ENCODE measurements at regions not wholly inside any gene's neighbourhood (a gene's known extent, or its start where the extent isn't known, plus 50 kb on each side); places are given as distances from the start of the nearest gene placed in this dataset.

DNA sequence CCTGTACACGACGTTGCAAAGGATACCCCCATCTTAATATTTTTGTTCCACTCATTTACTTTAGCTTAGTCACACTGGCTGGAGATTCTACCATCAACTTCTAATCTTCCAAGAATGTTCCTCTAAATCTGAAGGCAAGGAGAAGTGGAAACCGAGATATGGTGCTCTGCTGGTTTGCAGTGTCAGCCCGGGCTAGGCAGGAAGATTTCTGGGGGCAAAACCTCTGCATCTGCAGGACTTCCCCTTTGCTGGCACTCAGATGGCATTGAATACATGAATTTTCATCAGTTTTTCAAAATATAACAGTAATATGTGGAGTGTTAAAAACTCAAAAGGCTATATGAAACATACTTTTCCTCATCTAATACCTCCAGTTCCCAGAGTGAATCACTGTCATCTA lies 240.4 kb downstream of the RPLP1 start:
- Mint-ChIP-seq H3K4me1 (peaks cover 7% of the 10 kb centered on the region), H3K4me3 (no peak overlapping the region), H3K36me3 (peaks cover 15% of the 10 kb centered on the region), H3K27ac (no peak overlapping the region), H3K9me3 (peaks cover 23% of the 10 kb centered on the region), H3K27me3 (ENCODE audit: low read depth) (peaks cover 3% of the 10 kb centered on the region; the same call in 1 of the 2 replicates)
- TF ChIP-seq, protein P1, sequence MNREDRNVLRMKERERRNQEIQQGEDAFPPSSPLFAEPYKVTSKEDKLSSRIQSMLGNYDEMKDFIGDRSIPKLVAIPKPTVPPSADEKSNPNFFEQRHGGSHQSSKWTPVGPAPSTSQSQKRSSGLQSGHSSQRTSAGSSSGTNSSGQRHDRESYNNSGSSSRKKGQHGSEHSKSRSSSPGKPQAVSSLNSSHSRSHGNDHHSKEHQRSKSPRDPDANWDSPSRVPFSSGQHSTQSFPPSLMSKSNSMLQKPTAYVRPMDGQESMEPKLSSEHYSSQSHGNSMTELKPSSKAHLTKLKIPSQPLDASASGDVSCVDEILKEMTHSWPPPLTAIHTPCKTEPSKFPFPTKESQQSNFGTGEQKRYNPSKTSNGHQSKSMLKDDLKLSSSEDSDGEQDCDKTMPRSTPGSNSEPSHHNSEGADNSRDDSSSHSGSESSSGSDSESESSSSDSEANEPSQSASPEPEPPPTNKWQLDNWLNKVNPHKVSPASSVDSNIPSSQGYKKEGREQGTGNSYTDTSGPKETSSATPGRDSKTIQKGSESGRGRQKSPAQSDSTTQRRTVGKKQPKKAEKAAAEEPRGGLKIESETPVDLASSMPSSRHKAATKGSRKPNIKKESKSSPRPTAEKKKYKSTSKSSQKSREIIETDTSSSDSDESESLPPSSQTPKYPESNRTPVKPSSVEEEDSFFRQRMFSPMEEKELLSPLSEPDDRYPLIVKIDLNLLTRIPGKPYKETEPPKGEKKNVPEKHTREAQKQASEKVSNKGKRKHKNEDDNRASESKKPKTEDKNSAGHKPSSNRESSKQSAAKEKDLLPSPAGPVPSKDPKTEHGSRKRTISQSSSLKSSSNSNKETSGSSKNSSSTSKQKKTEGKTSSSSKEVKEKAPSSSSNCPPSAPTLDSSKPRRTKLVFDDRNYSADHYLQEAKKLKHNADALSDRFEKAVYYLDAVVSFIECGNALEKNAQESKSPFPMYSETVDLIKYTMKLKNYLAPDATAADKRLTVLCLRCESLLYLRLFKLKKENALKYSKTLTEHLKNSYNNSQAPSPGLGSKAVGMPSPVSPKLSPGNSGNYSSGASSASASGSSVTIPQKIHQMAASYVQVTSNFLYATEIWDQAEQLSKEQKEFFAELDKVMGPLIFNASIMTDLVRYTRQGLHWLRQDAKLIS (CRISPR knock-in tag; IDR thresholded peaks at IDR 0.05; ENCODE audit: borderline replicate concordance), result no peak
- TF ChIP-seq HMGA2 (CRISPR knock-in tag; IDR thresholded peaks at IDR 0.05) (no peak), NFYB (CRISPR knock-in tag; conservative IDR thresholded peaks at IDR 0.05; ENCODE audit: low read depth) (no peak), CDX4 (CRISPR knock-in tag; IDR thresholded peaks at IDR 0.05; ENCODE audit: borderline replicate concordance) (no peak), ZNF121 (CRISPR knock-in tag; IDR thresholded peaks at IDR 0.05) (no peak), GABPB1 (CRISPR knock-in tag; IDR thresholded peaks at IDR 0.05) (no peak), ZNF232 (CRISPR knock-in tag; IDR thresholded peaks at IDR 0.05) (no peak)
- TF ChIP-seq, protein P2, sequence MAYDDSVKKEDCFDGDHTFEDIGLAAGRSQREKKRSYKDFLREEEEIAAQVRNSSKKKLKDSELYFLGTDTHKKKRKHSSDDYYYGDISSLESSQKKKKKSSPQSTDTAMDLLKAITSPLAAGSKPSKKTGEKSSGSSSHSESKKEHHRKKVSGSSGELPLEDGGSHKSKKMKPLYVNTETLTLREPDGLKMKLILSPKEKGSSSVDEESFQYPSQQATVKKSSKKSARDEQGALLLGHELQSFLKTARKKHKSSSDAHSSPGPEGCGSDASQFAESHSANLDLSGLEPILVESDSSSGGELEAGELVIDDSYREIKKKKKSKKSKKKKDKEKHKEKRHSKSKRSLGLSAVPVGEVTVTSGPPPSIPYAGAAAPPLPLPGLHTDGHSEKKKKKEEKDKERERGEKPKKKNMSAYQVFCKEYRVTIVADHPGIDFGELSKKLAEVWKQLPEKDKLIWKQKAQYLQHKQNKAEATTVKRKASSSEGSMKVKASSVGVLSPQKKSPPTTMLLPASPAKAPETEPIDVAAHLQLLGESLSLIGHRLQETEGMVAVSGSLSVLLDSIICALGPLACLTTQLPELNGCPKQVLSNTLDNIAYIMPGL (CRISPR knock-in tag; IDR thresholded peaks at IDR 0.05), result no peak
- TF ChIP-seq, protein P3, sequence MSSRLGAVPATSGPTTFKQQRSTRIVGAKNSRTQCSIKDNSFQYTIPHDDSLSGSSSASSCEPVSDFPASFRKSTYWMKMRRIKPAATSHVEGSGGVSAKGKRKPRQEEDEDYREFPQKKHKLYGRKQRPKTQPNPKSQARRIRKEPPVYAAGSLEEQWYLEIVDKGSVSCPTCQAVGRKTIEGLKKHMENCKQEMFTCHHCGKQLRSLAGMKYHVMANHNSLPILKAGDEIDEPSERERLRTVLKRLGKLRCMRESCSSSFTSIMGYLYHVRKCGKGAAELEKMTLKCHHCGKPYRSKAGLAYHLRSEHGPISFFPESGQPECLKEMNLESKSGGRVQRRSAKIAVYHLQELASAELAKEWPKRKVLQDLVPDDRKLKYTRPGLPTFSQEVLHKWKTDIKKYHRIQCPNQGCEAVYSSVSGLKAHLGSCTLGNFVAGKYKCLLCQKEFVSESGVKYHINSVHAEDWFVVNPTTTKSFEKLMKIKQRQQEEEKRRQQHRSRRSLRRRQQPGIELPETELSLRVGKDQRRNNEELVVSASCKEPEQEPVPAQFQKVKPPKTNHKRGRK (CRISPR knock-in tag; IDR thresholded peaks at IDR 0.05; ENCODE audit: borderline replicate concordance), result no peak
- TF ChIP-seq, protein P4, sequence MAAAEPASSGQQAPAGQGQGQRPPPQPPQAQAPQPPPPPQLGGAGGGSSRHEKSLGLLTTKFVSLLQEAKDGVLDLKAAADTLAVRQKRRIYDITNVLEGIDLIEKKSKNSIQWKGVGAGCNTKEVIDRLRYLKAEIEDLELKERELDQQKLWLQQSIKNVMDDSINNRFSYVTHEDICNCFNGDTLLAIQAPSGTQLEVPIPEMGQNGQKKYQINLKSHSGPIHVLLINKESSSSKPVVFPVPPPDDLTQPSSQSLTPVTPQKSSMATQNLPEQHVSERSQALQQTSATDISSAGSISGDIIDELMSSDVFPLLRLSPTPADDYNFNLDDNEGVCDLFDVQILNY (CRISPR knock-in tag; IDR thresholded peaks at IDR 0.05), result no peak
- TF ChIP-seq, protein P5, sequence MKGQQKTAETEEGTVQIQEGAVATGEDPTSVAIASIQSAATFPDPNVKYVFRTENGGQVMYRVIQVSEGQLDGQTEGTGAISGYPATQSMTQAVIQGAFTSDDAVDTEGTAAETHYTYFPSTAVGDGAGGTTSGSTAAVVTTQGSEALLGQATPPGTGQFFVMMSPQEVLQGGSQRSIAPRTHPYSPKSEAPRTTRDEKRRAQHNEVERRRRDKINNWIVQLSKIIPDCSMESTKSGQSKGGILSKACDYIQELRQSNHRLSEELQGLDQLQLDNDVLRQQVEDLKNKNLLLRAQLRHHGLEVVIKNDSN (CRISPR knock-in tag; IDR thresholded peaks at IDR 0.05), result no peak
- DNase-seq (ENCODE audit: low spot score) (no peak), ATAC-seq (no peak)
- POLR2A ChIA-PET, result interaction anchor here (0.5 to 1.0 kb wide), 2 partner anchors 89 to 316 kb away, joined by 3 read pairs; no protein-coding TSS in a partner anchor
- CTCF ChIA-PET, result no interaction called here

- Mint-ChIP-seq H3K4me1 (peaks cover 7% of the 10 kb centered on the region), H3K4me3 (no peak overlapping the region), H3K27me3 (ENCODE audit: low read depth) (no peaks in the 10 kb centered on the region), H3K36me3 (no peaks in the 10 kb centered on the region), H3K9me3 (peaks cover 6% of the 10 kb centered on the region; the same call in 1 of the 2 replicates), H3K27ac (no peak overlapping the region)
- ATAC-seq, result no peak
- ChIA-PET CTCF (no interaction called here), POLR2A (no interaction called here)
- DNase-seq (ENCODE audit: low spot score), result no peak
- TF ChIP-seq FOXJ3 (CRISPR knock-in tag; IDR thresholded peaks at IDR 0.05; ENCODE audit: borderline replicate concordance), result no peak
These were observed 244.3 kb downstream of the RPLP1 start for GRCh38 chr15:69696946-69697345.

DNA sequence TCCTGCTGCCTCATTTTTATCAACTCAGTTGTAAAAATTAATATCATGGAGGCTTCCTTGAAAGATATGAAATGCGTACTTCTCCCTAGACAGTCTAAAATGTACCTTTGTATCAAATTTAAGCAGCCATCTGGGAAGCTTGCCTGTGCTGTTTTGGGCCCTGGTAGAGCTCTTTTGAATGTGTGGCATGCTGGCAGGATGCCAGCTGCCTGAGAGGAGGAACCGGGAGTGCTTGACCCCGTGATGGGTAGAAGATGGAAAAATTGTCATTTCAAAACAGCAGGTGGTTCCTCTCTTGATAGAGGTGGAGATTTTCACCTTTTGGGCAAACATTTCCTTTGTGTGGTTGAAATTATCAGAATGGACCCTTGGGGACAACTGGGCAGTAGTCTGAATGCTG lies 245.3 kb downstream of the RPLP1 start:
- Mint-ChIP-seq H3K27ac (no peak overlapping the region), H3K4me3 (no peak overlapping the region), H3K4me1 (peaks cover 7% of the 10 kb centered on the region), H3K36me3 (no peaks in the 10 kb centered on the region), H3K27me3 (ENCODE audit: low read depth) (no peaks in the 10 kb centered on the region), H3K9me3 (peaks cover 11% of the 10 kb centered on the region)
- DNase-seq (ENCODE audit: low spot score) (no peak), ATAC-seq (no peak)
- CTCF ChIA-PET, result no interaction called here
- POLR2A ChIA-PET, result no interaction called here
- no peak for TF ChIP-seq CREB1 (CRISPR knock-in tag; IDR thresholded peaks at IDR 0.05)
- no peak for TF ChIP-seq ATF1 (CRISPR knock-in tag; IDR thresholded peaks at IDR 0.05)
- TF ChIP-seq ZNF317 (CRISPR knock-in tag; IDR thresholded peaks at IDR 0.05; ENCODE audit: borderline replicate concordance, low read depth), result no peak
- TF ChIP-seq, protein P4 (CRISPR knock-in tag; IDR thresholded peaks at IDR 0.05), result no peak
- TF ChIP-seq NR3C1 (CRISPR knock-in tag; conservative IDR thresholded peaks at IDR 0.05; ENCODE audit: low read depth), result no peak
- TF ChIP-seq, protein P6, sequence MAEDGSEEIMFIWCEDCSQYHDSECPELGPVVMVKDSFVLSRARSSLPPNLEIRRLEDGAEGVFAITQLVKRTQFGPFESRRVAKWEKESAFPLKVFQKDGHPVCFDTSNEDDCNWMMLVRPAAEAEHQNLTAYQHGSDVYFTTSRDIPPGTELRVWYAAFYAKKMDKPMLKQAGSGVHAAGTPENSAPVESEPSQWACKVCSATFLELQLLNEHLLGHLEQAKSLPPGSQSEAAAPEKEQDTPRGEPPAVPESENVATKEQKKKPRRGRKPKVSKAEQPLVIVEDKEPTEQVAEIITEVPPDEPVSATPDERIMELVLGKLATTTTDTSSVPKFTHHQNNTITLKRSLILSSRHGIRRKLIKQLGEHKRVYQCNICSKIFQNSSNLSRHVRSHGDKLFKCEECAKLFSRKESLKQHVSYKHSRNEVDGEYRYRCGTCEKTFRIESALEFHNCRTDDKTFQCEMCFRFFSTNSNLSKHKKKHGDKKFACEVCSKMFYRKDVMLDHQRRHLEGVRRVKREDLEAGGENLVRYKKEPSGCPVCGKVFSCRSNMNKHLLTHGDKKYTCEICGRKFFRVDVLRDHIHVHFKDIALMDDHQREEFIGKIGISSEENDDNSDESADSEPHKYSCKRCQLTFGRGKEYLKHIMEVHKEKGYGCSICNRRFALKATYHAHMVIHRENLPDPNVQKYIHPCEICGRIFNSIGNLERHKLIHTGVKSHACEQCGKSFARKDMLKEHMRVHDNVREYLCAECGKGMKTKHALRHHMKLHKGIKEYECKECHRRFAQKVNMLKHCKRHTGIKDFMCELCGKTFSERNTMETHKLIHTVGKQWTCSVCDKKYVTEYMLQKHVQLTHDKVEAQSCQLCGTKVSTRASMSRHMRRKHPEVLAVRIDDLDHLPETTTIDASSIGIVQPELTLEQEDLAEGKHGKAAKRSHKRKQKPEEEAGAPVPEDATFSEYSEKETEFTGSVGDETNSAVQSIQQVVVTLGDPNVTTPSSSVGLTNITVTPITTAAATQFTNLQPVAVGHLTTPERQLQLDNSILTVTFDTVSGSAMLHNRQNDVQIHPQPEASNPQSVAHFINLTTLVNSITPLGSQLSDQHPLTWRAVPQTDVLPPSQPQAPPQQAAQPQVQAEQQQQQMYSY (CRISPR knock-in tag; IDR thresholded peaks at IDR 0.05), result no peak

All from WTC11 (cell line).